Vagina (tissue), 2 donors: ENCODE measurements at regions not wholly inside any gene's neighbourhood (a gene's known extent, or its start where the extent isn't known, plus 50 kb on each side); places are given as distances from the start of the nearest gene placed in this dataset.
A peak's percentile ranks its signal among the peaks of the same experiment; 100 is the strongest.

ENCODE experiments used
- DNase-seq, 2 donors: peaks; one replicate each; pipeline ENCODE4 v3.0.0-alpha.2; 2017; ENCODE audit errors: extremely low spot score in 2 of 2
- H3K27ac ChIP-seq: fragments of 200-600 bp; sonication (generic); one replicate; pipeline ENCODE4 v1.5.1; 2019
- H3K27me3 ChIP-seq: fragments of 200-600 bp; sonication (generic); one replicate; pipeline ENCODE4 v1.5.1; 2019
- H3K36me3 ChIP-seq, 2 donors: fragments of 200-600 bp; sonication (generic); one replicate each; pipeline ENCODE4 v1.5.1; 2017 to 2019
- H3K4me1 ChIP-seq: fragments of 200-600 bp; sonication (generic); one replicate; pipeline ENCODE4 v1.5.1; 2019
- H3K4me3 ChIP-seq, 2 donors: fragments of 200-600 bp; sonication (generic); 1 replicate in 1 of 2; 2 replicates in 1 of 2; pipeline ENCODE4 v1.5.1; 2016 to 2019
- H3K9me3 ChIP-seq: fragments of 200-600 bp; sonication (generic); one replicate; pipeline ENCODE4 v1.5.1; 2019
- POLR2A ChIP-seq, 2 donors: fragments of 450-650 bp; IDR thresholded peaks; one replicate each; pipeline ENCODE4 v1.6.1; 2017; ENCODE audit warnings: antibody characterized with exemption in 2 of 2, mild to moderate bottlenecking in 2 of 2, moderate library complexity in 2 of 2
- POLR2AphosphoS5 ChIP-seq, 2 donors: sonication (generic); formaldehyde crosslinking; IDR thresholded peaks; one replicate each; pipeline ENCODE4 v1.9.0; 2017; ENCODE audit warnings: antibody characterized with exemption in 2 of 2, mild to moderate bottlenecking in 2 of 2, low read depth in 1 of 2; ENCODE audit not compliant: insufficient read depth in 1 of 2
- intact Hi-C: fragments of 100-400 bp; cut with DNase I; formaldehyde crosslinking; loops from one replicate; pipeline ENCODE4 v1.15.1; 2023
- TF ChIP-seq, protein P1 (sequence below), 3 experiments: fragments of 450-650 bp in 2 of 3; fragments of 200-600 bp in 1 of 3; sonication (generic) in 1 of 3; IDR thresholded peaks; one replicate each; pipeline ENCODE4 v1.5.1; 2017 to 2019; ENCODE audit warnings: antibody characterized with exemption in 3 of 3, mild to moderate bottlenecking in 2 of 3, moderate library complexity in 2 of 3

DNA sequence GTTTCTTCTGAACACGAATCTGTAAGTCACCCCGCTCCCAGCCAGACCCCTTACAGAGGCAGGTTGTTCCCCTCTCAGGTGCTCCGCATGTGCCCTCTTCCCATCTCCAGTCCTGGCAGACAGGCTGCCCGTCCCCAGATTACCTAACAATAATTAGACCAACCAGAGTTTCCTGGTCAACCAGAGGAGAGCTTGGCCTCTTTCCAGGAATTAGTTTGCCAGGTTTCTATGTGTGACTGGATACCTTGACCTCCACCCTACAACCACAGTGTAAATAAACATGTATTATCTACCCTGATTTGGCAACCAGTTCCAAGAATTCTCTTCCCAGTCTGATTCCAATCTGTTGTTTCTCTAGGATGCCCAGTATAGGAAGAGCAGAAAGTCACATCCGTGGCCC is 178.0 kb upstream of the UMPS start:
- DNase-seq, result no peak
- H3K9me3 ChIP-seq, result no peaks in the 10 kb centered on the region

DNA sequence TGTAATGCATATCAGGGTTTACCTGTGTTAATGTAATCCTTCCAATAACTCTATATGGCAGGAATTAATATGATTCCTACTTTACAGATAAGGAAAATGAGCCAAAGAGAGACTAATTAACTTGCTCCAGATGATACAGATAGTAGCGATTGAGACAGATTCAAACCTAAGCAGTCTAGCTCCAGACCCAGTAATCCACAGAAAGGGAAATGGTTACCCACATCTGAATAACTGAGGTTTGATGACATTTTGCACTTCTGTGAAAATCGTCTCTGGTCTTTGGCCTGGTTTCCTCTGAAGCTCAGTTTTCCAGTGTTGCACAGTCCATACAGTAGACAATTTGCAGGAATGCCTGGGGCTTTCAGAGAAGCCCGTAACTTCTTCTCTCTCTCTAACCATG is 177.1 kb upstream of the UMPS start:
- TF ChIP-seq POLR2AphosphoS5 (IDR thresholded peaks at IDR 0.05; ENCODE audit: insufficient read depth in 1 of 2, low read depth in 1 of 2) (no peak), POLR2A (IDR thresholded peaks at IDR 0.05) (no peak)
- TF ChIP-seq, protein P1, sequence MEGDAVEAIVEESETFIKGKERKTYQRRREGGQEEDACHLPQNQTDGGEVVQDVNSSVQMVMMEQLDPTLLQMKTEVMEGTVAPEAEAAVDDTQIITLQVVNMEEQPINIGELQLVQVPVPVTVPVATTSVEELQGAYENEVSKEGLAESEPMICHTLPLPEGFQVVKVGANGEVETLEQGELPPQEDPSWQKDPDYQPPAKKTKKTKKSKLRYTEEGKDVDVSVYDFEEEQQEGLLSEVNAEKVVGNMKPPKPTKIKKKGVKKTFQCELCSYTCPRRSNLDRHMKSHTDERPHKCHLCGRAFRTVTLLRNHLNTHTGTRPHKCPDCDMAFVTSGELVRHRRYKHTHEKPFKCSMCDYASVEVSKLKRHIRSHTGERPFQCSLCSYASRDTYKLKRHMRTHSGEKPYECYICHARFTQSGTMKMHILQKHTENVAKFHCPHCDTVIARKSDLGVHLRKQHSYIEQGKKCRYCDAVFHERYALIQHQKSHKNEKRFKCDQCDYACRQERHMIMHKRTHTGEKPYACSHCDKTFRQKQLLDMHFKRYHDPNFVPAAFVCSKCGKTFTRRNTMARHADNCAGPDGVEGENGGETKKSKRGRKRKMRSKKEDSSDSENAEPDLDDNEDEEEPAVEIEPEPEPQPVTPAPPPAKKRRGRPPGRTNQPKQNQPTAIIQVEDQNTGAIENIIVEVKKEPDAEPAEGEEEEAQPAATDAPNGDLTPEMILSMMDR (IDR thresholded peaks at IDR 0.05), result no peak
- no peaks in the 10 kb centered on the region for H3K27me3 ChIP-seq
- intact Hi-C loops, result no loop called here
- H3K4me1 ChIP-seq, result peaks cover 7% of the 10 kb centered on the region
- H3K9me3 ChIP-seq, result no peaks in the 10 kb centered on the region
- no peak for DNase-seq
- no peak overlapping the region for H3K27ac ChIP-seq
- no peaks in the 10 kb centered on the region for H3K36me3 ChIP-seq
- no peak overlapping the region for H3K4me3 ChIP-seq

More for the DNA sequence above, 178.0 kb upstream of the UMPS start:
- H3K4me3 ChIP-seq, result no peak overlapping the region
- intact Hi-C loops, result no loop called here
- H3K27ac ChIP-seq, result no peak overlapping the region
- TF ChIP-seq POLR2AphosphoS5 (IDR thresholded peaks at IDR 0.05; ENCODE audit: insufficient read depth in 1 of 2, low read depth in 1 of 2) (peak in 1 of 2 donors; percentile 30), POLR2A (IDR thresholded peaks at IDR 0.05) (no peak)
- TF ChIP-seq, protein P1 (IDR thresholded peaks at IDR 0.05), result no peak
- peaks cover 1% of the 10 kb centered on the region for H3K4me1 ChIP-seq
- H3K27me3 ChIP-seq, result no peaks in the 10 kb centered on the region
- H3K36me3 ChIP-seq, result no peaks in the 10 kb centered on the region

DNA sequence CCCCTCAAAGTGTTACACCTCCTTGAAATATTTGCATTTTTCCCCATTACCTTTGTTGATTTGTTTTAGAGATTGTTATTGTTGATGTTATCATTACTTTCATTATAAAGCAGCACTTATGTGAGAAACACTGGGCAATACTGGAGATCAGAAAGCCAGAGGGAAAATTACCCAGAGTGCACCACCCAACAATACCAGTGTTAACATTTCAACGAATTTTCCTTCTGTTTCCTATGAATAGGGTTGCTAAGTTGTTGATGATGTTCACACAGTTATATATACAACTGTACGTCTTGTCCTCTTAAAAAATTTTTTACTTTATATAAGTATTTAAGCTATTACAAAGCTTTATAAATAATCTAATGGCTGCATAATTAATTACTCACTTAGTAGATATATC is 173.6 kb upstream of the UMPS start:
- intact Hi-C loops, result no loop called here
- DNase-seq, result no peak
- no peaks in the 10 kb centered on the region for H3K9me3 ChIP-seq
- H3K27ac ChIP-seq, result no peak overlapping the region
- no peaks in the 10 kb centered on the region for H3K36me3 ChIP-seq
- no peak for TF ChIP-seq POLR2AphosphoS5 (IDR thresholded peaks at IDR 0.05; ENCODE audit: insufficient read depth in 1 of 2, low read depth in 1 of 2)
- TF ChIP-seq, protein P1 (IDR thresholded peaks at IDR 0.05), result no peak
- TF ChIP-seq POLR2A (IDR thresholded peaks at IDR 0.05), result no peak
- H3K4me1 ChIP-seq, result peaks cover 23% of the 10 kb centered on the region
- H3K27me3 ChIP-seq, result no peaks in the 10 kb centered on the region
- H3K4me3 ChIP-seq, result no peak overlapping the region

GRCh38 chr3:124557433-124558232 is 172.6 kb upstream of the UMPS start:
- Histone ChIP-seq H3K9me3 (no peaks in the 10 kb centered on the region), H3K4me3 (no peak overlapping the region), H3K27me3 (no peaks in the 10 kb centered on the region), H3K27ac (no peak overlapping the region), H3K4me1 (peaks cover 23% of the 10 kb centered on the region), H3K36me3 (no peaks in the 10 kb centered on the region)
- no peak for DNase-seq
- TF ChIP-seq POLR2A (IDR thresholded peaks at IDR 0.05) (no peak), POLR2AphosphoS5 (IDR thresholded peaks at IDR 0.05; ENCODE audit: insufficient read depth in 1 of 2, low read depth in 1 of 2) (no peak)
- TF ChIP-seq, protein P1 (IDR thresholded peaks at IDR 0.05), result no peak
- intact Hi-C loops, result no loop called here
